GM19043 (cell line): ENCODE measurements at regions not wholly inside any gene's neighbourhood (a gene's known extent, or its start where the extent isn't known, plus 50 kb on each side); places are given as distances from the start of the nearest gene placed in this dataset.
"Not testable (repeated sequence)": the region's sequence is repeated elsewhere in the genome, so short reads cannot be mapped to it uniquely, and the experiment has no call there.

Experiments
- ATAC-seq: cut with Tn5 transposase; IDR thresholded peaks from one replicate; pipeline ENCODE4 v1.9.1; 2021; ENCODE audit warnings: low read depth; ENCODE audit not compliant: unreplicated experiment

GRCh38 chr6:21946298-21946783 is 350.5 kb downstream of the PRL start:
- no peak for ATAC-seq

- not testable (repeated sequence) for ATAC-seq
Measured at GRCh38 chr6:21947227-21947626, 349.6 kb downstream of the PRL start.

- no peak for ATAC-seq
Measured at GRCh38 chr6:21947731-21948386, 349.0 kb downstream of the PRL start.

GRCh38 chr6:21949211-21949801 is 347.5 kb downstream of the PRL start:
- ATAC-seq, result no peak

GRCh38 chr6:21952367-21952766 is 344.5 kb downstream of the PRL start:
- ATAC-seq, result no peak

- no peak for ATAC-seq
Measured at GRCh38 chr6:21953831-21954801, 342.7 kb downstream of the PRL start.

GRCh38 chr6:21955053-21955595 is 341.7 kb downstream of the PRL start:
- ATAC-seq, result no peak

- no peak for ATAC-seq
Measured at GRCh38 chr6:21955951-21956350, 340.9 kb downstream of the PRL start.

GRCh38 chr6:21958428-21958827 is 338.4 kb downstream of the PRL start:
- ATAC-seq, result no peak

- ATAC-seq, result no peak
Measured at GRCh38 chr6:21961226-21961625, 335.6 kb downstream of the PRL start.

GRCh38 chr6:21965016-21965415 is 331.8 kb downstream of the PRL start:
- no peak for ATAC-seq

GRCh38 chr6:21965953-21966539 is 330.8 kb downstream of the PRL start:
- ATAC-seq, result no peak

GRCh38 chr6:21967056-21967974 is 329.5 kb downstream of the PRL start:
- ATAC-seq, result no peak

GRCh38 chr6:21968411-21968810 is 328.4 kb downstream of the PRL start:
- no peak for ATAC-seq

GRCh38 chr6:21969192-21969591 is 327.6 kb downstream of the PRL start:
- ATAC-seq, result no peak

GRCh38 chr6:21970569-21971300 is 326.1 kb downstream of the PRL start:
- no peak for ATAC-seq

GRCh38 chr6:21971541-21971940 is 325.3 kb downstream of the PRL start:
- no peak for ATAC-seq

GRCh38 chr6:21972516-21972915 is 324.3 kb downstream of the PRL start:
- ATAC-seq, result no peak

- ATAC-seq, result no peak
Measured at GRCh38 chr6:21977346-21977745, 319.5 kb downstream of the PRL start.
